SK-N-SH treated with all-trans-retinoic acid at 6 μM for 48 hours (cell line): ENCODE measurements at regions not wholly inside any gene's neighbourhood (a gene's known extent, or its start where the extent isn't known, plus 50 kb on each side); places are given as distances from the start of the nearest gene placed in this dataset.

Source experiments
- ATAC-seq: fragments of 200-7000 bp; cut with Tn5 transposase; 3 replicates; pipeline ENCODE4 v1.9.1; 2020; ENCODE audit warnings: mild to moderate bottlenecking, moderate library complexity
- ARNTL ChIP-seq: fragments of 450-650 bp; formaldehyde crosslinking; IDR thresholded peaks from 2 replicates; pipeline ENCODE4 v1.5.0; 2020; ENCODE audit warnings: low read depth, mild to moderate bottlenecking, moderate library complexity, borderline replicate concordance
- BACH2 ChIP-seq: fragments of 250-450 bp; sonication (Bioruptor Pico); IDR thresholded peaks from 2 replicates; pipeline ENCODE4 v1.9.0; 2021; ENCODE audit warnings: mild to moderate bottlenecking, borderline replicate concordance
- CREB5 ChIP-seq: fragments of 250-450 bp; sonication (Bioruptor Pico); IDR thresholded peaks from 2 replicates; pipeline ENCODE4 v1.5.1; 2020; ENCODE audit warnings: low read depth, mild to moderate bottlenecking, moderate library complexity
- CSDC2 ChIP-seq: fragments of 250-450 bp; sonication (Bioruptor Pico); IDR thresholded peaks from 2 replicates; pipeline ENCODE4 v1.5.0; 2020; ENCODE audit warnings: mild to moderate bottlenecking, moderate library complexity
- ESRRG ChIP-seq: fragments of 250-450 bp; sonication (Bioruptor Pico); IDR thresholded peaks from 2 replicates; pipeline ENCODE4 v1.6.1; 2021; ENCODE audit warnings: mild to moderate bottlenecking
- OSR1 ChIP-seq: fragments of 250-450 bp; sonication (Bioruptor Pico); IDR thresholded peaks from 2 replicates; pipeline ENCODE4 v1.8.0; 2022; ENCODE audit warnings: moderate library complexity, mild to moderate bottlenecking, inconsistent platforms
- PPARA ChIP-seq: fragments of 250-450 bp; sonication (Bioruptor Pico); IDR thresholded peaks from 2 replicates; pipeline ENCODE4 v1.5.0; 2020; ENCODE audit warnings: mild to moderate bottlenecking, borderline replicate concordance
- RARB ChIP-seq: fragments of 250-450 bp; sonication (Bioruptor Pico); IDR thresholded peaks from 2 replicates; pipeline ENCODE4 v1.8.0; 2021; ENCODE audit warnings: mild to moderate bottlenecking, moderate library complexity
- SNAI2 ChIP-seq: fragments of 250-450 bp; sonication (Bioruptor Pico); IDR thresholded peaks from 2 replicates; pipeline ENCODE4 v1.5.0; 2020; ENCODE audit warnings: mild to moderate bottlenecking, moderate library complexity
- TCF4 ChIP-seq: fragments of 250-450 bp; sonication (Bioruptor Pico); IDR thresholded peaks from 2 replicates; pipeline ENCODE4 v1.8.0; 2021; ENCODE audit warnings: mild to moderate bottlenecking, moderate library complexity, borderline replicate concordance
- TOX ChIP-seq: fragments of 250-450 bp; sonication (Bioruptor Pico); IDR thresholded peaks from 2 replicates; pipeline ENCODE4 v1.8.0; 2021; ENCODE audit warnings: mild to moderate bottlenecking, moderate library complexity, borderline replicate concordance
- ZC3H10 ChIP-seq: fragments of 250-450 bp; sonication (Bioruptor Pico); IDR thresholded peaks from 2 replicates; pipeline ENCODE4 v1.5.1; 2021; ENCODE audit warnings: mild to moderate bottlenecking, moderate library complexity
- ZFP3 ChIP-seq: fragments of 250-450 bp; sonication (Bioruptor Pico); IDR thresholded peaks from 2 replicates; pipeline ENCODE4 v1.5.0; 2020; ENCODE audit warnings: mild to moderate bottlenecking, moderate library complexity
- ZFP30 ChIP-seq: fragments of 450-650 bp; formaldehyde crosslinking; IDR thresholded peaks from 2 replicates; pipeline ENCODE4 v1.5.0; 2022; ENCODE audit warnings: mild to moderate bottlenecking, moderate library complexity
- ZNF565 ChIP-seq: fragments of 450-650 bp; formaldehyde crosslinking; conservative IDR thresholded peaks from 2 replicates; pipeline ENCODE4 v1.5.0; 2020; ENCODE audit warnings: low read depth, mild to moderate bottlenecking, moderate library complexity
- ZNF8 ChIP-seq: fragments of 450-650 bp; formaldehyde crosslinking; IDR thresholded peaks from 2 replicates; pipeline ENCODE4 v1.5.0; 2020; ENCODE audit warnings: mild to moderate bottlenecking, moderate library complexity
- TF ChIP-seq, protein P1 (sequence below): fragments of 250-450 bp; sonication (Bioruptor Pico); IDR thresholded peaks from 2 replicates; pipeline ENCODE4 v1.5.1; 2021; ENCODE audit warnings: mild to moderate bottlenecking, moderate library complexity
- TF ChIP-seq, protein P2 (sequence below): fragments of 250-450 bp; sonication (Bioruptor Pico); IDR thresholded peaks from 2 replicates; pipeline ENCODE4 v1.8.0; 2021; ENCODE audit warnings: low read depth, mild to moderate bottlenecking, moderate library complexity, borderline replicate concordance
- TF ChIP-seq, protein P3 (sequence below): fragments of 250-450 bp; sonication (Bioruptor Pico); IDR thresholded peaks from 2 replicates; pipeline ENCODE4 v1.5.0; 2020; ENCODE audit warnings: mild to moderate bottlenecking, moderate library complexity

- TF ChIP-seq, protein P1, sequence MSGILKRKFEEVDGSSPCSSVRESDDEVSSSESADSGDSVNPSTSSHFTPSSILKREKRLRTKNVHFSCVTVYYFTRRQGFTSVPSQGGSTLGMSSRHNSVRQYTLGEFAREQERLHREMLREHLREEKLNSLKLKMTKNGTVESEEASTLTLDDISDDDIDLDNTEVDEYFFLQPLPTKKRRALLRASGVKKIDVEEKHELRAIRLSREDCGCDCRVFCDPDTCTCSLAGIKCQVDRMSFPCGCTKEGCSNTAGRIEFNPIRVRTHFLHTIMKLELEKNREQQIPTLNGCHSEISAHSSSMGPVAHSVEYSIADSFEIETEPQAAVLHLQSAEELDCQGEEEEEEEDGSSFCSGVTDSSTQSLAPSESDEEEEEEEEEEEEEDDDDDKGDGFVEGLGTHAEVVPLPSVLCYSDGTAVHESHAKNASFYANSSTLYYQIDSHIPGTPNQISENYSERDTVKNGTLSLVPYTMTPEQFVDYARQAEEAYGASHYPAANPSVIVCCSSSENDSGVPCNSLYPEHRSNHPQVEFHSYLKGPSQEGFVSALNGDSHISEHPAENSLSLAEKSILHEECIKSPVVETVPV (CRISPR knock-in tag) = no peak
Observed at GRCh38 chr4:38610966-38611431, 53.0 kb upstream of the KLF3 start (continued).

GRCh38 chr4:38611676-38612075 lies 52.3 kb upstream of the KLF3 start:
- TF ChIP-seq, protein P2, sequence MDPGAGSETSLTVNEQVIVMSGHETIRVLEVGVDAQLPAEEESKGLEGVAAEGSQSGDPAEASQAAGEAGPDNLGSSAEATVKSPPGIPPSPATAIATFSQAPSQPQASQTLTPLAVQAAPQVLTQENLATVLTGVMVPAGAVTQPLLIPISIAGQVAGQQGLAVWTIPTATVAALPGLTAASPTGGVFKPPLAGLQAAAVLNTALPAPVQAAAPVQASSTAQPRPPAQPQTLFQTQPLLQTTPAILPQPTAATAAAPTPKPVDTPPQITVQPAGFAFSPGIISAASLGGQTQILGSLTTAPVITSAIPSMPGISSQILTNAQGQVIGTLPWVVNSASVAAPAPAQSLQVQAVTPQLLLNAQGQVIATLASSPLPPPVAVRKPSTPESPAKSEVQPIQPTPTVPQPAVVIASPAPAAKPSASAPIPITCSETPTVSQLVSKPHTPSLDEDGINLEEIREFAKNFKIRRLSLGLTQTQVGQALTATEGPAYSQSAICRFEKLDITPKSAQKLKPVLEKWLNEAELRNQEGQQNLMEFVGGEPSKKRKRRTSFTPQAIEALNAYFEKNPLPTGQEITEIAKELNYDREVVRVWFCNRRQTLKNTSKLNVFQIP (CRISPR knock-in tag) = no peak
- TF ChIP-seq ZFP3 (CRISPR knock-in tag) = no peak
- TF ChIP-seq ZC3H10 (CRISPR knock-in tag) = no peak
- no peak for TF ChIP-seq TCF4 (CRISPR knock-in tag)
- TF ChIP-seq, protein P1 (CRISPR knock-in tag) = no peak
- no peak for TF ChIP-seq ZNF8 (CRISPR knock-in tag)
- TF ChIP-seq, protein P3, sequence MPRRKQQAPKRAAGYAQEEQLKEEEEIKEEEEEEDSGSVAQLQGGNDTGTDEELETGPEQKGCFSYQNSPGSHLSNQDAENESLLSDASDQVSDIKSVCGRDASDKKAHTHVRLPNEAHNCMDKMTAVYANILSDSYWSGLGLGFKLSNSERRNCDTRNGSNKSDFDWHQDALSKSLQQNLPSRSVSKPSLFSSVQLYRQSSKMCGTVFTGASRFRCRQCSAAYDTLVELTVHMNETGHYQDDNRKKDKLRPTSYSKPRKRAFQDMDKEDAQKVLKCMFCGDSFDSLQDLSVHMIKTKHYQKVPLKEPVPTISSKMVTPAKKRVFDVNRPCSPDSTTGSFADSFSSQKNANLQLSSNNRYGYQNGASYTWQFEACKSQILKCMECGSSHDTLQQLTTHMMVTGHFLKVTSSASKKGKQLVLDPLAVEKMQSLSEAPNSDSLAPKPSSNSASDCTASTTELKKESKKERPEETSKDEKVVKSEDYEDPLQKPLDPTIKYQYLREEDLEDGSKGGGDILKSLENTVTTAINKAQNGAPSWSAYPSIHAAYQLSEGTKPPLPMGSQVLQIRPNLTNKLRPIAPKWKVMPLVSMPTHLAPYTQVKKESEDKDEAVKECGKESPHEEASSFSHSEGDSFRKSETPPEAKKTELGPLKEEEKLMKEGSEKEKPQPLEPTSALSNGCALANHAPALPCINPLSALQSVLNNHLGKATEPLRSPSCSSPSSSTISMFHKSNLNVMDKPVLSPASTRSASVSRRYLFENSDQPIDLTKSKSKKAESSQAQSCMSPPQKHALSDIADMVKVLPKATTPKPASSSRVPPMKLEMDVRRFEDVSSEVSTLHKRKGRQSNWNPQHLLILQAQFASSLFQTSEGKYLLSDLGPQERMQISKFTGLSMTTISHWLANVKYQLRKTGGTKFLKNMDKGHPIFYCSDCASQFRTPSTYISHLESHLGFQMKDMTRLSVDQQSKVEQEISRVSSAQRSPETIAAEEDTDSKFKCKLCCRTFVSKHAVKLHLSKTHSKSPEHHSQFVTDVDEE (CRISPR knock-in tag) = no peak
- TF ChIP-seq CSDC2 (CRISPR knock-in tag) = no peak
- TF ChIP-seq RARB (CRISPR knock-in tag) = no peak
- no peak for TF ChIP-seq BACH2 (CRISPR knock-in tag)
- no peak for TF ChIP-seq ZFP30 (CRISPR knock-in tag)
- no peak for TF ChIP-seq PPARA (CRISPR knock-in tag)
- TF ChIP-seq OSR1 (CRISPR knock-in tag) = no peak
- no peak for TF ChIP-seq CREB5 (CRISPR knock-in tag)
- no peak for TF ChIP-seq TOX (CRISPR knock-in tag)
- no peak for TF ChIP-seq ARNTL
- no peak for TF ChIP-seq SNAI2 (CRISPR knock-in tag)
- TF ChIP-seq ZNF565 (CRISPR knock-in tag) = no peak
- ATAC-seq = no peak

DNA sequence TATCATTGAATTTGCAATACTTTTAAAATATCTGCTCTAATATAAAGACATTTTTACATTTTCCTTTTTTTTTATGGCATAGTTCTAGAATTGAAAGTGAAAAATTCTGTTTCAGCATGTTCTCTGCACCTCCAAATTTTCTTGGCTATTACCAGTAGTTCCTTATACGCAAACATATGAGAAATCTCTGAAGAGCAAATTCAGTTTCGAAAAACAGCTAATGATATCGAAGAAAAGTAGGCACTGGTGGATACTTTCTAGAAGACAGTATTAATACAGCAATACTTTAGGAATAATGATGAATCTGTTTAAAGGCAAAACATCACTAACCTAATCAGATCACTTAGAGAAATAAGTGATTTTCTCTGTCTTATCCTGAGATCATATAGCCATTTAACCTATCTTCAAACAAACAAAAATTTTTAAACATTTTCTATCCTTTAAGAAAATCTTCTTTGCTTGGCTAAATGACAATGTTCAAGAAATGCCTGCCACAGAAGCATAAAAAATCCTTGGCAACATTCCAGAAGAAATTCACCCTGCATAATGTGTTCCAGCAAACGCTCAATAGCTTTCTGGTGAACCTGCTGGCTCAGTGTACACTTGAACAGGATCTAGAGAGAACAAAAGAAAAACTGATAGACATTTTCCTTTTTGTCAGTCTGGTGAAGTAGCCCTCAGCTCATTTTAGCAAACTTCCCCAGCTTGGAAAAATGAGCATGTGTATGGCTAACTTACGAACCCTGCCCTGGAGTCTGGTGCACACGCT lies 51.2 kb upstream of the KLF3 start:
- ATAC-seq = no peak
- TF ChIP-seq OSR1 (CRISPR knock-in tag) = no peak
- TF ChIP-seq ESRRG = no peak
- no peak for TF ChIP-seq TOX (CRISPR knock-in tag)
- no peak for TF ChIP-seq SNAI2 (CRISPR knock-in tag)
- no peak for TF ChIP-seq RARB (CRISPR knock-in tag)
- no peak for TF ChIP-seq ARNTL
- no peak for TF ChIP-seq ZNF8 (CRISPR knock-in tag)
- TF ChIP-seq, all 23 proteins: peak for 0
